Pancreas (tissue), 10 donors: ENCODE measurements at regions not wholly inside any gene's neighbourhood (a gene's known extent, or its start where the extent isn't known, plus 50 kb on each side); places are given as distances from the start of the nearest gene placed in this dataset.

ENCODE experiments used
- ATAC-seq, 4 donors: fragments of 200-7000 bp; cut with Tn5 transposase; one replicate each; pipeline versions ENCODE4 v1.8.0 to v1.9.1; 2020; ENCODE audit warnings: mild to moderate bottlenecking in 4 of 4, moderate library complexity in 4 of 4
- DNase-seq, 6 donors: peaks; one replicate each; pipeline ENCODE4 v3.0.0-alpha.2; 2020
- FAIRE-seq: peaks from 2 replicates; lab custom pipeline; 2012; peaks lifted over from hg19 to GRCh38; lab: Jason Lieb, UNC
- H3K27ac ChIP-seq, 4 donors: fragments of 200-600 bp; sonication (generic); 1 replicate in 3 of 4; 2 replicates in 1 of 4; pipeline versions ENCODE4 v1.5.0 to v1.8.0; 2020
- H3K27me3 ChIP-seq, 4 donors: fragments of 200-600 bp; one replicate each; pipeline ENCODE4 v1.8.0; 2021
- H3K36me3 ChIP-seq, 3 donors: fragments of 200-600 bp; sonication (generic) in 1 of 3; one replicate each; pipeline versions ENCODE4 v1.5.0 to v1.8.0; 2020 to 2021
- H3K4me1 ChIP-seq, 3 donors: fragments of 200-600 bp; one replicate each; pipeline ENCODE4 v1.8.0; 2021
- H3K4me3 ChIP-seq, 4 donors: fragments of 200-600 bp; sonication (generic) in 2 of 4; one replicate each; pipeline versions ENCODE4 v1.5.0 to v1.8.0; 2020 to 2021
- H3K9me3 ChIP-seq, 4 donors: fragments of 200-600 bp; one replicate each; pipeline ENCODE4 v1.8.0; 2021
- WGBS, 2 donors: extraction: QIAGEN DNeasy Blood & Tissue Kit; methylation state at CpG; one replicate each; pipeline ENCODE4 v1.1.7; 2013; 5-methylcytosine and 5-hydroxymethylcytosine counted together
- intact Hi-C, 3 donors: fragments of 100-400 bp; cut with DNase I; formaldehyde crosslinking; loops; one replicate each; pipeline versions ENCODE4 v1.11.1 to v1.14.2; 2022
- TF ChIP-seq, protein P1 (sequence below), 4 donors: fragments of 200-600 bp; sonication (generic) in 3 of 4; IDR thresholded peaks; one replicate each; pipeline versions ENCODE4 v1.5.0 to v1.8.0; 2021; ENCODE audit warnings: antibody characterized with exemption in 4 of 4
- donor health status: healthy with polysubstance abuse.
- donor health status: DM: no; HTN: no; CAD: no; lungs with moderate emphysema.
- donor health status: DM: no; HTN: no; CAD: no.
- donor health status: control.
- donor health status: control.
- donor health status: Bipolar disorder and iron deficiency.
- donor health status: DM: yes; HTN: yes; CAD: no.
- donor health status: DM: no; HTN: no; CAD: no.
- donor health status: DM: no; HTN: no; CAD: no.
- donor health status: DM: yes; HTN: yes; CAD: no.

GRCh38 chr3:21020043-21020442 lies 731.0 kb downstream of the ZNF385D start:
- ATAC-seq (no peak), FAIRE-seq (no peak), DNase-seq (no peak)
- Histone ChIP-seq H3K4me3 (no peak overlapping the region), H3K27ac (no peak overlapping the region), H3K9me3 (no peaks in the 10 kb centered on the region), H3K27me3 (no peaks in the 10 kb centered on the region), H3K4me1 (peaks cover 0 to 7% (median 0%) of the 10 kb centered on the region in 3 donors), H3K36me3 (no peaks in the 10 kb centered on the region)
- 56 to 64% methylated on average over 2 of the region's 2 CpGs for WGBS, 2 donors
- TF ChIP-seq, protein P1, sequence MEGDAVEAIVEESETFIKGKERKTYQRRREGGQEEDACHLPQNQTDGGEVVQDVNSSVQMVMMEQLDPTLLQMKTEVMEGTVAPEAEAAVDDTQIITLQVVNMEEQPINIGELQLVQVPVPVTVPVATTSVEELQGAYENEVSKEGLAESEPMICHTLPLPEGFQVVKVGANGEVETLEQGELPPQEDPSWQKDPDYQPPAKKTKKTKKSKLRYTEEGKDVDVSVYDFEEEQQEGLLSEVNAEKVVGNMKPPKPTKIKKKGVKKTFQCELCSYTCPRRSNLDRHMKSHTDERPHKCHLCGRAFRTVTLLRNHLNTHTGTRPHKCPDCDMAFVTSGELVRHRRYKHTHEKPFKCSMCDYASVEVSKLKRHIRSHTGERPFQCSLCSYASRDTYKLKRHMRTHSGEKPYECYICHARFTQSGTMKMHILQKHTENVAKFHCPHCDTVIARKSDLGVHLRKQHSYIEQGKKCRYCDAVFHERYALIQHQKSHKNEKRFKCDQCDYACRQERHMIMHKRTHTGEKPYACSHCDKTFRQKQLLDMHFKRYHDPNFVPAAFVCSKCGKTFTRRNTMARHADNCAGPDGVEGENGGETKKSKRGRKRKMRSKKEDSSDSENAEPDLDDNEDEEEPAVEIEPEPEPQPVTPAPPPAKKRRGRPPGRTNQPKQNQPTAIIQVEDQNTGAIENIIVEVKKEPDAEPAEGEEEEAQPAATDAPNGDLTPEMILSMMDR (IDR thresholded peaks at IDR 0.05) = no peak
- intact Hi-C loops = no loop called here

DNA sequence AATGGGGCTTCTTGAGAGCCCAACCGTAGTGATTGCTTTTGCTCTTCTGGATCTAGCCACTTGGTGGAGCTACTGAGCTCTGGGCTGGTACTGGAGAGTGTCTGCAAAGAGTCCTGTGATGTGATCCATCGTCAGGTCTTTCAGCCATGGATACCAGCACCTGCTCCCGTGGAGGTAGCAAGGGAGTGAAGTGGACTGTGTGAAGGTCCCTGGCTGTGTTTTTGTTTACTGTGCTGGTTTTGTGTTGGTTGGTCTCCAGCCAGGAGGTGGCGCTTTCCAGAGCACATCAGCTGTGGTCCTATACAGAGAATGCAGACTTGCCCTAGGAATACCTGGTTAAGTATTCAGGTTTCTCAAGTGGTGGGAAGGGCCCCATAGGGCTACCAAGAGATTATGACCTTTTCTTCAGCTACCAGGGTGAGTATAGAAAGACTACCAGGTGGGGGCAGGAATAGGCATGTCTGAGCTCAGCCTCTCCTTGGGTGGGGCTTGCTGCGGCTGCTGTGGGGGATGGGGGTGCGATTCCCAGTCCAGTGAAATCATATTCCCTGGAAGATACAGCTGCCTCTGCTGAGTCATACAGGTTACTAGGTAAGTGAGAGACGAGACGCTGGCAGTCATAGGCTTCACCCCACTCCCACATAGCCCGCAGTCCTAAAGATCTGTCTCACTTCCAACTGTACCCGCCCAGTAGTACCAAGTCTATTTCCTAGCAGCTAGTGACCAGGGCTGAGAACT lies 733.7 kb downstream of the ZNF385D start:
- intact Hi-C loops = no loop called here
- no peak overlapping the region for H3K4me3 ChIP-seq
- DNase-seq (no peak), ATAC-seq (no peak), FAIRE-seq (no peak)
- H3K27ac ChIP-seq = no peak overlapping the region
- no peaks in the 10 kb centered on the region for H3K36me3 ChIP-seq
- no peaks in the 10 kb centered on the region for H3K9me3 ChIP-seq
- no peaks in the 10 kb centered on the region for H3K4me1 ChIP-seq
- TF ChIP-seq, protein P1 (IDR thresholded peaks at IDR 0.05) = no peak
- no peaks in the 10 kb centered on the region for H3K27me3 ChIP-seq
- 78 to 85% methylated on average over 10 of the region's 10 CpGs for WGBS, 2 donors

- intact Hi-C loops = no loop called here
- FAIRE-seq (no peak), ATAC-seq (no peak), DNase-seq (no peak)
- Histone ChIP-seq H3K27me3 (no peaks in the 10 kb centered on the region), H3K4me1 (no peaks in the 10 kb centered on the region), H3K36me3 (no peaks in the 10 kb centered on the region), H3K9me3 (no peaks in the 10 kb centered on the region), H3K27ac (no peak overlapping the region), H3K4me3 (no peak overlapping the region)
- TF ChIP-seq, protein P1 (IDR thresholded peaks at IDR 0.05) = no peak
Measured at GRCh38 chr3:21013566-21013965, 737.4 kb downstream of the ZNF385D start.

GRCh38 chr3:20999661-21000060 lies 751.3 kb downstream of the ZNF385D start:
- no peak for FAIRE-seq
- Histone ChIP-seq H3K36me3 (no peaks in the 10 kb centered on the region), H3K27me3 (no peaks in the 10 kb centered on the region), H3K9me3 (no peaks in the 10 kb centered on the region), H3K27ac (no peak overlapping the region), H3K4me1 (no peaks in the 10 kb centered on the region), H3K4me3 (no peak overlapping the region)
- 30 to 36% methylated on average over 1 of the region's 1 CpG for WGBS, 2 donors
- no peak for ATAC-seq
- intact Hi-C loops = no loop called here
- TF ChIP-seq, protein P1 (IDR thresholded peaks at IDR 0.05) = no peak
- DNase-seq = no peak

GRCh38 chr3:20997183-20997582 lies 753.8 kb downstream of the ZNF385D start:
- no peak for DNase-seq
- H3K4me1 ChIP-seq = no peaks in the 10 kb centered on the region
- no peaks in the 10 kb centered on the region for H3K36me3 ChIP-seq
- H3K27me3 ChIP-seq = no peaks in the 10 kb centered on the region
- no peak for FAIRE-seq
- no peak overlapping the region for H3K4me3 ChIP-seq
- intact Hi-C loops = no loop called here
- H3K27ac ChIP-seq = no peak overlapping the region
- TF ChIP-seq, protein P1 (IDR thresholded peaks at IDR 0.05) = no peak
- no peaks in the 10 kb centered on the region for H3K9me3 ChIP-seq
- ATAC-seq = no peak
- WGBS, 2 donors = 67 to 72% methylated on average over 2 of the region's 2 CpGs
